ENCODE measurements at regions not wholly inside any gene's neighbourhood (a gene's known extent, or its start where the extent isn't known, plus 50 kb on each side); places are given as distances from the start of the nearest gene placed in this dataset.

DNA sequence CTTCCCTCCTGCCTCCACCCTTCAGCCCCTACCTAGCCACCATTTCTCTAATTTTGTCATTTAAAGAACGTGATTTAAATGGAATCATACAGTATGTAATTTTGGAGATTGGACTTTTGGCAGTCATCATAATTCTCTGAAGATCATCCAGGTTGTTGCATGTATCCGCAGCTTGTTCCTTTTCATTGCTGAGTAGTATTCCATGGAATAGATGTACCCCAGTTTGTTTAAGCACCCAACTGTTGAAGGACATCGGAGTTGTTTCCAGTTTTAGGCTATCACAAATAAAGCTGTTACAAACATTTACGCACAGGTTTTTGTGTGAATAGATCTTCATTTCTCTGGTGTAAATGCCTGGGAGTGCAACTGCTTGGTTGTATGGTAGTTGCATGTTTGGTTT, 61.1 kb upstream of the PWP1 start:
- TF ChIP-seq, protein P1, sequence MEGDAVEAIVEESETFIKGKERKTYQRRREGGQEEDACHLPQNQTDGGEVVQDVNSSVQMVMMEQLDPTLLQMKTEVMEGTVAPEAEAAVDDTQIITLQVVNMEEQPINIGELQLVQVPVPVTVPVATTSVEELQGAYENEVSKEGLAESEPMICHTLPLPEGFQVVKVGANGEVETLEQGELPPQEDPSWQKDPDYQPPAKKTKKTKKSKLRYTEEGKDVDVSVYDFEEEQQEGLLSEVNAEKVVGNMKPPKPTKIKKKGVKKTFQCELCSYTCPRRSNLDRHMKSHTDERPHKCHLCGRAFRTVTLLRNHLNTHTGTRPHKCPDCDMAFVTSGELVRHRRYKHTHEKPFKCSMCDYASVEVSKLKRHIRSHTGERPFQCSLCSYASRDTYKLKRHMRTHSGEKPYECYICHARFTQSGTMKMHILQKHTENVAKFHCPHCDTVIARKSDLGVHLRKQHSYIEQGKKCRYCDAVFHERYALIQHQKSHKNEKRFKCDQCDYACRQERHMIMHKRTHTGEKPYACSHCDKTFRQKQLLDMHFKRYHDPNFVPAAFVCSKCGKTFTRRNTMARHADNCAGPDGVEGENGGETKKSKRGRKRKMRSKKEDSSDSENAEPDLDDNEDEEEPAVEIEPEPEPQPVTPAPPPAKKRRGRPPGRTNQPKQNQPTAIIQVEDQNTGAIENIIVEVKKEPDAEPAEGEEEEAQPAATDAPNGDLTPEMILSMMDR (conservative IDR thresholded peaks at IDR 0.05; ENCODE audit: low read depth, low read length), result no peak
- no peak for TF ChIP-seq EZH2phosphoT487 (IDR thresholded peaks at IDR 0.05; ENCODE audit: borderline replicate concordance, low read length)
- no peak for TF ChIP-seq EZH2 (IDR thresholded peaks at IDR 0.05; ENCODE audit: low read length, unreplicated experiment)

All from PC-3 (cell line).